HCT116 (cell line): ENCODE measurements at regions not wholly inside any gene's neighbourhood (a gene's known extent, or its start where the extent isn't known, plus 50 kb on each side); places are given as distances from the start of the nearest gene placed in this dataset.

Source experiments
- ATAC-seq: fragments of 200-7000 bp; cut with Tn5 transposase; 2 replicates; pipeline ENCODE4 v1.9.1; 2020; ENCODE audit warnings: mild to moderate bottlenecking, moderate library complexity
- BruUV-seq: library from RNA; stranded (reverse); fragments of 400-500 nt; replicated peaks from 2 replicates; lab custom pipeline; 2021; lab: Mats Ljungman, UMichigan
- CTCF ChIA-PET: fragments of 300-600 bp; sonication (Branson Sonifier 250); formaldehyde crosslinking; loops from one replicate; lab custom pipeline; 2021; ENCODE audit warnings: antibody characterized with exemption; lab: Charles Lee
- POLR2A ChIA-PET: fragments of 300-600, 350-600 bp; sonication (Branson Sonifier 250); formaldehyde crosslinking; loops from one replicate; lab custom pipeline; 2021; ENCODE audit warnings: antibody characterized with exemption; lab: Charles Lee
- RAD21 ChIA-PET, 2 experiments: fragments of 300-600 bp; sonication (Branson Sonifier 250); formaldehyde crosslinking; loops; one replicate each; lab custom pipeline; 2023; ENCODE audit warnings: low total read pairs in 2 of 2; ENCODE audit not compliant: uncharacterized antibody in 2 of 2, unreplicated experiment in 2 of 2, low non-redundant PET in 1 of 2; lab: Charles Lee
- DNase-seq: peaks from one replicate; pipeline ENCODE4 v3.0.0-alpha.2; 2010; ENCODE audit warnings: low read depth, low spot score
- H2AFZ ChIP-seq: fragments of 200-600 bp; shearing (Covaris generic), sonication (generic); 2 replicates; pipeline ENCODE4 v1.6.1; 2017; ENCODE audit warnings: low read depth, mixed run types, mixed read lengths, antibody characterized with exemption, low read length; ENCODE audit not compliant: poor library complexity, severe bottlenecking
- H3K27ac ChIP-seq: 2 replicates; pipeline ENCODE4 v1.5.1; 2012; ENCODE audit warnings: low read depth, low read length
- H3K27me3 ChIP-seq: fragments of 200-600 bp; sonication (generic); 2 replicates; pipeline ENCODE4 v1.6.1; 2016; ENCODE audit warnings: mixed run types, low read length, mixed read lengths; ENCODE audit not compliant: insufficient read depth
- H3K36me3 ChIP-seq, 2 experiments: fragments of 200-500 bp in 1 of 2; fragments of 200-600 bp in 1 of 2; sonication (Bioruptor generic) in 1 of 2; sonication (generic) in 1 of 2; 2 replicates each; pipeline versions ENCODE4 v1.5.1 to v1.6.1; 2014 to 2016; ENCODE audit warnings: low read length in 2 of 2, inconsistent platforms in 1 of 2, mixed read lengths in 1 of 2, mixed run types in 1 of 2; ENCODE audit not compliant: insufficient read depth in 2 of 2, control insufficient read depth in 1 of 2
- H3K4me1 ChIP-seq, 2 experiments: fragments of 200-600 bp in 1 of 2; sonication (generic) in 1 of 2; 2 replicates each; pipeline versions ENCODE4 v1.5.1 to v1.6.1; 2012 to 2017; ENCODE audit warnings: low read length in 2 of 2, inconsistent platforms in 1 of 2, mild to moderate bottlenecking in 1 of 2, mixed read lengths in 1 of 2, mixed run types in 1 of 2, moderate library complexity in 1 of 2; ENCODE audit not compliant: insufficient read depth in 2 of 2, control insufficient read depth in 1 of 2
- H3K4me2 ChIP-seq: fragments of 200-600 bp; sonication (generic); 2 replicates; pipeline ENCODE4 v1.6.1; 2017; ENCODE audit warnings: mixed run types, low read length, mixed read lengths
- H3K4me3 ChIP-seq, 2 experiments: fragments of 200-600 bp in 1 of 2; sonication (generic) in 1 of 2; replicated peaks in 1 of 2; 2 replicates each; pipeline ENCODE4 v1.5.1; 2011 to 2016; ENCODE audit warnings: low read length in 2 of 2, control low read depth in 1 of 2, low read depth in 1 of 2, mild to moderate bottlenecking in 1 of 2, mixed read lengths in 1 of 2, mixed run types in 1 of 2
- H3K79me2 ChIP-seq: fragments of 200-600 bp; sonication (generic); 2 replicates; pipeline ENCODE4 v1.6.1; 2017; ENCODE audit warnings: mild to moderate bottlenecking, mixed run types, low read length, moderate library complexity, mixed read lengths; ENCODE audit not compliant: insufficient read depth
- H3K9ac ChIP-seq: fragments of 200-600 bp; sonication (generic); 2 replicates; pipeline ENCODE4 v1.6.1; 2016; ENCODE audit warnings: low read length, mixed read lengths
- H3K9me2 ChIP-seq: fragments of 200-600 bp; sonication (generic), shearing (Covaris generic); 2 replicates; pipeline ENCODE4 v1.6.1; 2017; ENCODE audit warnings: mixed run types, mild to moderate bottlenecking, moderate library complexity; ENCODE audit not compliant: insufficient read depth
- H3K9me3 ChIP-seq, 2 experiments: fragments of 200-500 bp in 1 of 2; fragments of 200-600 bp in 1 of 2; sonication (Bioruptor generic) in 1 of 2; sonication (generic) in 1 of 2; 2 replicates each; pipeline ENCODE4 v1.6.1; 2014 to 2017; ENCODE audit warnings: low read length in 2 of 2, mixed read lengths in 2 of 2, inconsistent platforms in 1 of 2, low read depth in 1 of 2, mild to moderate bottlenecking in 1 of 2, mixed run types in 1 of 2, moderate library complexity in 1 of 2; ENCODE audit not compliant: control insufficient read depth in 1 of 2, insufficient read depth in 1 of 2
- H4K20me1 ChIP-seq: fragments of 200-600 bp; sonication (generic), shearing (Covaris generic); 2 replicates; pipeline ENCODE4 v1.6.1; 2017; ENCODE audit warnings: mixed run types, mild to moderate bottlenecking, moderate library complexity; ENCODE audit not compliant: insufficient read depth
- CEBPB ChIP-seq: IDR thresholded peaks from 2 replicates; pipeline ENCODE4 v1.6.1; 2012; ENCODE audit warnings: low read depth
- JUND ChIP-seq: IDR thresholded peaks from 2 replicates; pipeline ENCODE4 v1.6.1; 2012
- POLR2A ChIP-seq: IDR thresholded peaks from 2 replicates; pipeline ENCODE4 v1.7.0; 2011; ENCODE audit warnings: borderline replicate concordance; ENCODE audit not compliant: insufficient read depth, insufficient read length; ENCODE audit errors: extremely low read depth
- YY1 ChIP-seq: IDR thresholded peaks from 2 replicates; pipeline ENCODE4 v1.6.1; 2011; ENCODE audit warnings: low read length, low read depth, moderate library complexity, mild to moderate bottlenecking; ENCODE audit not compliant: insufficient replicate concordance; ENCODE audit errors: extremely low read depth
- ZNF274 ChIP-seq: fragments of 200-500 bp; sonication (Bioruptor generic); IDR thresholded peaks from 2 replicates; pipeline ENCODE4 v1.6.1; 2014; ENCODE audit warnings: mild to moderate bottlenecking, low read depth, low read length, inconsistent platforms
- intact Hi-C: fragments of 100-400 bp; cut with micrococcal nuclease; formaldehyde crosslinking; loops from 2 replicates; pipeline ENCODE4 v1.10.0; 2022

- no peak overlapping the region for H3K4me2 ChIP-seq
- DNase-seq (no peak), ATAC-seq (no peak)
- no peak for TF ChIP-seq YY1
- TF ChIP-seq POLR2A, result no peak
- no peak for TF ChIP-seq ZNF274
- no peak for TF ChIP-seq JUND
- TF ChIP-seq CEBPB, result no peak
- H3K9me3 ChIP-seq, result no peaks in the 10 kb centered on the region
- H3K9ac ChIP-seq, result no peak overlapping the region
- no peaks in the 10 kb centered on the region for H3K9me2 ChIP-seq
- CTCF ChIA-PET, result interaction anchor here (1.1 kb wide), 1 partner anchor 43 kb away, joined by 4 read pairs; no protein-coding TSS in a partner anchor
- RAD21 ChIA-PET, result no interaction called here
- no peaks in the 10 kb centered on the region for H3K79me2 ChIP-seq
- peaks cover 3% of the 10 kb centered on the region; the same call in 1 of the 2 replicates for H3K27me3 ChIP-seq
- H3K36me3 ChIP-seq, result no peaks in the 10 kb centered on the region
- no TSS peak for BruUV-seq
- no peak overlapping the region for H3K4me3 ChIP-seq
- H3K4me1 ChIP-seq, result peaks cover 0 to 4% of the 10 kb centered on the region in 2 experiments; a peak in 2 of 4 replicates
- no peak overlapping the region for H3K27ac ChIP-seq
- H2AFZ ChIP-seq, result no peak overlapping the region
- POLR2A ChIA-PET, result no interaction called here
- intact Hi-C loops, result no loop called here
- no peaks in the 10 kb centered on the region for H4K20me1 ChIP-seq
These were observed 79.6 kb downstream of the TRIL start for GRCh38 chr7:28878481-28878880.
